HG02970 (cell line): ENCODE measurements at regions not wholly inside any gene's neighbourhood (a gene's known extent, or its start where the extent isn't known, plus 50 kb on each side); places are given as distances from the start of the nearest gene placed in this dataset.

Experiments
- ATAC-seq: cut with Tn5 transposase; IDR thresholded peaks from one replicate; pipeline ENCODE4 v1.9.1; 2021; ENCODE audit warnings: mild to moderate bottlenecking, moderate library complexity, moderate number of reproducible peaks; ENCODE audit not compliant: unreplicated experiment, low FRiP score

DNA sequence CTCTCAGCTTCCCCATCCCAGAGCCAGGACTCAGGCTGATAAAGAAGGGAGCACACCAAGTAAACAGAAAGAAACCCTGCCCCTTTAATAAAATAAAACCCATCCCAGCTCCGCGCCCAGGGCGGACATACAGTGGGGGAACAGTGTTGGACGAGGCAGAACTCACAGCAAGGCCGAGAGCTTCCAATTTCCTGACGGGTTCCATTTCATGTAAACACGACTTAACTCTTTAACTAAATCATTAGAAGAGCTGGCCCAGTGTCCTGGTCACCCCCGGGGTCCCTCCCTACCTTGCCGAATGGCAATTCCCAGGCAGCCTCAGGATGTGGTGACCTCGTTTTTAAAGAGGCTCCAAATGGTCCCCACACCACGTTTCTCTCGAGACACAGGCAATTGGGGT lies 340.7 kb downstream of the FOXL1 start:
- ATAC-seq, result no peak

DNA sequence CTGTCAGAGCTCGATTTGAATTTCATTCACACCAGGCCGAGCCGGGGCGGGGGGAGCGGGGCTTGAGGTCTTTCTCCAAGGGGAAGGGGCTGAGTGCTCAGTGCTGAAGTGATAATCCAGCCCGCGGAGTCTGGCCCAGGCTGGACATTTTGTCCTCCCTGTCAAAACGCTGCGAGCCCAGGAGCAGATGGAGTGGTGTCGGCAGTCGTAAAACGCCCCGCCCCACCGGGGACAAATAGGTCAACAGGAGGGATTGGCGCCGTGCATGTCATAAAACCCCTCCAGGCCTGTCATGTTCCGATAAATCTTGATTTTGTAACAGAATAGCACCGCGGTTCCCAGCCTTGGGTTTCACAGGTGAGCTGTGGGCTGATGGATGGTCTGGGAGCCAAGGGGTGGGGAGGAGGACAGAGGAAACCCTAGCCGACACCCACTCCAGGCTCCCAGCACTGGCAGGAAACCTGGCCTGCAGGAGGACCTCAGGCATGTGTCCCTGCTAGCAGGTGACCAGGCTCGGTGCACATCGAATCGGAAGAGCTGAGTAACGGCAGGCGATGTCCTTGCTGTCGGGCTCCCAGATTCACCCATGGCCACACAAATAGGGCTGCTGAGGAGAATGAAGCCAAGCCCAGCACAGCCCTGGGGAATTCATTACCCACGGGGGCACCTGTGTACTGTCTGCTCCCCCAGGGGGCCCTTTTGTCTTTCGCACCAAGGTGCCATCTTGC lies 341.4 kb downstream of the FOXL1 start:
- ATAC-seq, result no peak

DNA sequence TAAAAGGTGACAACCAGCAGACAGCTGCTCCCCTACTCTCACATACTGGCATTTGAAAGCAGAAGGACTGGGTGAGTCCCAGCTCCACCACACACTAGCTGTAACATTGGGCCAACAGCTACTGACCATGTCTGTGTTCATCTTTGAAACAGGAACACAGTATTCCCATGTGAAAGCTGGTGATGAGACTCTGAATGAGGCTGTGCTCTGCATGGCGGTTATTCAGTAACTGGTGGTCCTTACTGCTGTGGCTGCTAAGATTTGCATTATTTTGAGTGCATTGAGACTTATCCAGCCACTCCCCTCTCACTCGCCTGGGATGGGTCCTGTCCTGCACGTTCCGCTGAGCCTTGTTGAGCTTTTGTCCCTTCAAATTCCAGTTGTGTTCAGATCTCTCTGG lies 342.9 kb downstream of the FOXL1 start:
- ATAC-seq, result no peak

DNA sequence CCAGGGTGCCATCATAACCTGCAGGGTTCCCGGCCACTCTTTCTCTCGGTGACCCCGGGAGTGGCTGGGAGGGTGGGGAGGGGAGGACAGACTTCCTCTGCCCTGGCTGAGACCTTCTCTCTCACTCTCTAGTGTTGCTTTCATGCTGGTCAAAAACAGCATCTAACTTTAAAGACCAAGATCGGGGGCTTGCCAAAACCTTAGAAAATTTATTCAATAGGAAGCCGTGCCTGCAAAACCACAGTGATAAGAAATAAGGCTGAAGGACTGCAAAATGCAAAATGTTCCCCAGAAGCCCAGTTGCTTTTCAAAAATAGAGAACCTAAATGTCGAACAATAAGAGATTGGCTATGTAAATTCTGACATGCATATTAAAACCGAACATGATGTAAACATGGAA lies 344.0 kb downstream of the FOXL1 start:
- ATAC-seq, result no peak

DNA sequence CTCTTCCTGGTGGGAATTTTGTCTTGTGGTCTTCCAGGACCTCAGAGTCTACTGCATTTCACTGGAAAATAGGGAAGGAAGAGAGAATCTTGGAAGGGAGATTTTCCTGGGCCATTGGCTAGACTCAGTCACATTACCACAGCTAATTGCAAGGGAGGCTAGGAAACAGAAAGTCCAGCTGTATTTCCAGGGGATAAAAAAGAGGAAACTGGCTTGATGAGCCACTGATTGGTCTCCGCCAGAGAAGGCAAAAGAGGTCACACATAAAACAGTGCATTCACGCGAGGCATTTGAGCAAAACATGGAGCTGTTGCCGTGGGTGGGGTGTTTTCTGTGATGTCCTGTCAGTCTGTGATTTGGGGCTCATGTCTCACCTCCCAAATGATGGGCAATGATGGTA lies 345.3 kb downstream of the FOXL1 start:
- ATAC-seq, result no peak

DNA sequence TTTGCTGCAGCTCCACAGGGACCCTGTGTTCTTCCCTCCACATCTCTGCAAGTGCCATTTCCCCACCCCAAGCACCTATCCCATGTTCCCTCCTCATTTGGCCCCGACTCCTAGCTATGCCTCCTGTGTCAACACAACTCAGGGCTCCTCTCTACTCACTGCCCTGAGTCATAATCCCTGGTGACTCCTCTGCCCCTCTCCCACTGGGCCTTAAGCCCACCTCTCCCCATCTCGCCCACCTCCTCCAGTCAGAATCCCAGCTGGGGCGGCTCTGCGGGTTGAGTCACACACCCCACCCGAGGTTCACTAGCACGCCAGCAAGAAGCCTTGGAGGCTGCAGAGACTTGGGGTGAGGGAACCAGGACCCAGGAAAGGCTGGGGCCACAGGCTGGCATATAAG lies 346.2 kb downstream of the FOXL1 start:
- ATAC-seq, result no peak

DNA sequence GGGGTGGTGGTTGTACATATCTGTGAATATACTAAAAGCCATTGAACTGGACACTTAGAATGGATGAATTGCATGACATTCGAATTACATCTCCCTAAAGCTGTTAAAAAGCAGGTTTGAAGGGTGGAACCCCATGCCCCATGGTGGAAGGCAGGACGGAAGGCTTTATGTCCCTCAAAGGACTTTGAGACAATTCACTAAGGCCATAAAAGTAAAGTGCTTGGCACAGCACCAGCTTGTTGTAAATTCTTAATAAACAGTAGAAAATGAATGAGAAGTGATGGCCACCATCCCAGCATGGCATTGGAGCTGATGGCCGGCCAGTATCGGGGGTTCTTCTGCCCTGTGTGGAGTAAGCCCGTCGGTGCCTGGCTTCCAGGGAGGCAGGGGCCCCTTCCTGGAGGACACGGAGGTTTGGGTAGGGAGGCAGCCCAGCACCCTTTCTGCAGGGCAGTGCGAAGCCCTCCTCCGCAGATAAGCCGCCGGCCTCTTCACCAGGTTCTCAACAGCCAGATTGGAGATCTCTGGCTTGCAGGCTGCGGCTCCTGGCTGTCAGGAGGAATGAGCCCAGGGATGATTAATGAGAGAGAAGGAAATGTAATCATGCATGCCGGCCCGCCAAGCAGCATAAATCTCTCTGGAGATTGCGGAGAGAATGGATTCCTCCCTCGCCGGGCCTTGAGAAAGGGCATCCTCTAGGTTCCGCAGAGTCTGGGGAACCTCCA lies 346.9 kb downstream of the FOXL1 start:
- no peak for ATAC-seq

DNA sequence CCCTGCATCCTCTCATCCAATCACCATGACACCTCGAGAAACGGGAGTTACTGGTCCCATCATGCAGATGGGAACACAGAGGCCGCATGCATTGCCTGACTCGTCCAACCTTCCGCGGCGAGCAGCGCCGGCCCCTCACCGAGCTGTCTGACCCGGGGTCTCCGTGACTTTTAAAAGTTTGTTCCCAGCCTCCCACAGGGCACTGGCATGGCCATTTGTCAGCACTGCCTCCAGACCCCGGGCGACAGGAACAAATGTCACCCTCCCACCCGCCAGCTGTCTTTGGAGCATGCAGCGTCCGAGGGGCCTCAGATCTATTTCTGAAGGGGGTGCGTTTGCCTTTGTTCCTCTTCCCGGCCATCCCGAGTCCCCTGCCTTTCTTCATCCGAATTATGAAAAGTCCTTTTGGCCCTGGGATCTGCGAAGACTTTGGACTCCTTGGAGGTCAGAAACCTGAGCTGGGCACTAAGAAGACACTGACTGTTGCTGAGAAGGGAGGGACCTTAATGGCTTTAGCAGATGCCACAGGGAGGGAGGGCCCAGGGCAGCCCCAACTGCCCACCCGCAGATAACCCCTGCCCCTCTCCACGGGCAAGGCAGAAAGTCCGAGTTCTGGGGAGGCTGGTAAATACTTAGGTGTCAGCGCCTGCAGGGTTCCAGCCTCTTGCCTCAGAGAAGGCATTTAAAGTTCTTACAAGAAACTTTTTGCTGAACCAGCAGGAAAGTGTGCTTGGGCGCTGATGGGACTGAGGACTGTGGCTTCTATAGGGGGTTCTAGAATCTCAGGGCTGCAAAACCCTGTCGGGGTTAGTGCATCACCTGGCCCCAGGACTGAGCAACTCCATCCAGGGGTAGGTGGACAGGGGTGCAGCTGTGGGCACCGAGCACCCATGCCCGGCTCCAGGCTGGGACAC lies 348.1 kb downstream of the FOXL1 start:
- ATAC-seq, result no peak

DNA sequence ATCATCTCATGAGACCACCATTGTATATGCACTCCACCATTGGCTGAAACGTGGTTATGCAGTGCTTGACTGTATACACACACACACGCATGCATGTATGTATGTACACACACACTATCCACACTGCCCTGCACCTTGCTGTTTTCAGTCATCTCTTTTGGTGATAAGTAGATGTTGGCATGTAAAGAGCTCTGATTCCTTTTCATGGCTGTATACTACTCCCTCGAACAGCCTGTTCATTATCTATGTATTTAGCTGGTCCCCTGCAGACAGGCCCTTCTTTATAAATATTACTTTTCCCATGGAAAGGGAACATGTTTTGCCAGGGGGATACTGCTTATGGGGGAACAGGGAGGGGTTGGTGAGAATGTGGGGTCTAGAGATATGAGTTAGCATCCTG lies 349.4 kb downstream of the FOXL1 start:
- no peak for ATAC-seq

DNA sequence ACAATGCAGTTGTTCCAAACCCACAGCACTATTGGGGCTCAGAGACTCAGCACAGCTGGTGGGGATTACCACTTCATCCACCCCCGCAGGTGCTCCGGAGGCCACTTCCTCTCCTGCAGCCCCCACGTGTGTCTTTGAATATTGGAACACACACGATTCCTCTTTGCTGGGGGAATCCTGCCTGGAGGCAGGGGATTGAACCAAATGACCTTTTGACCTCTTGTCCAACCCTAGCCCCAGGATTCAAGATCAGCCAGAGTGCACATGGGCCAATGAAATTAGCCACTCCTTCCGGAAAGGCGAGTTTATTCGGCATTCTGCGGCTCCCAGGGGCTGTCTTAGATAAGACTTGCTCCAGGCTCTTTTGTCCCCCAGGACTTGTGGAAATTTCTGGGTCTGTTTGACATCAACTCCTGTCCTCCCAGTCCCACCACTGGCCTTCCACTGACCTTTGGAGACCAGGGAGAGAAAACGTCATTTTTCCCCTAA lies 350.2 kb downstream of the FOXL1 start:
- ATAC-seq, result no peak

DNA sequence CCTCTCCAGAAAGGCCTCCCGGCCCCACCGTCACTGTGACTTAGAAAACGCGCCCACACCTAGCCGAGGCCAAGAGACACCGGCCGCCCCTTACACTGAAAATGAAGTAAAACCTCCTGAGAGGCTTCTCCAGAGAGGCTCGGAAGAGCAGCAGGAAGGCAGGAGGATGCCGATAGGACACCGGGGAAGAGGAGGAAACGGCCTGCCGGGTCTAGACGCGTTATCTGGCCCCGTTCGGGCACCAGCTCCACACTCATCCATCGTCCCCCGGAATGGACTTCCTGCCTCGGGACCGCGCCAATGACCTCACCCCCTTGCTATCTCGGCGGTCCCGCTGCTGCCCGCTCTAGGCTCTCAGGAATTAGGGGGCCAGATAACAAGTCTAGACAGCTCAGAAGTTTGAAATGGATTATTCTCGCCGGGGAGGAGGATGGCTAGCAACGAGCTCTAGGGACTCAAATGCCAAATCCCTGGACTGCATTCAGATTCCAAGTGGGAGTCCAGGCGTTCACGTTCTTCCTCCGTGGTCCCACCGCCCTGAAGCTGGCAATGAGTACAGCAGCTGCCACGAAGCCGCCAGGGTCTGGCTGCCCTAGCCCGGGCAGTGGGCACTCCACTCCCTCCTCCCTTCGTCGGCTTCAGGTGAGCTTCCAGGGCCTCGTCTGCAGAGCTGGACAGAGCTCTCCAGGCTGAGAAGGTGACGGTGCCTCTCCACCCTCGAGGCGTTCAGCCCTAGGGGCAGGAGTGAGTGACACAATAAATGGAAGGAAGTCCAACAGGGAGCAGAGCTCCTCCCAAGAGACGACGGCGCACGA lies 350.9 kb downstream of the FOXL1 start:
- ATAC-seq, result no peak

DNA sequence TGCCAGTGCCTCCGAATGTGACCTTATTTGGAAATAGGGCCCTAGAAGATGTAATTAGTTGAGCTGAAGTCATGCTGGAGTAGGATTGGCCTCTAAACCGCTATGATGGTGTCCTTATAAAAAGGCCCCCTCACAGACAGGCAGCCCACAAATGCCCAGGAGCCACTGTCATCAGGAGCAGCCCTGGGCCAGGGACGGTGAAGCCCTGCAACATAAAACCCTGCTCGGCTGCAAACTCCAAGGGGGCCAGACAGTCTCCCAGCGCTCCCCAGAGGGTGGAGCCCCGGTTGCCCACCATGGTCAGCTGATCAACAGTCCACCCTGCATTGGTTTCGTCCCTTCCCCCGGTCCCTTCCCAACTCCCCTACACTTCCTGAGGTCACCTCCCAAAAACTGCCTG lies 351.7 kb downstream of the FOXL1 start:
- ATAC-seq, result no peak

DNA sequence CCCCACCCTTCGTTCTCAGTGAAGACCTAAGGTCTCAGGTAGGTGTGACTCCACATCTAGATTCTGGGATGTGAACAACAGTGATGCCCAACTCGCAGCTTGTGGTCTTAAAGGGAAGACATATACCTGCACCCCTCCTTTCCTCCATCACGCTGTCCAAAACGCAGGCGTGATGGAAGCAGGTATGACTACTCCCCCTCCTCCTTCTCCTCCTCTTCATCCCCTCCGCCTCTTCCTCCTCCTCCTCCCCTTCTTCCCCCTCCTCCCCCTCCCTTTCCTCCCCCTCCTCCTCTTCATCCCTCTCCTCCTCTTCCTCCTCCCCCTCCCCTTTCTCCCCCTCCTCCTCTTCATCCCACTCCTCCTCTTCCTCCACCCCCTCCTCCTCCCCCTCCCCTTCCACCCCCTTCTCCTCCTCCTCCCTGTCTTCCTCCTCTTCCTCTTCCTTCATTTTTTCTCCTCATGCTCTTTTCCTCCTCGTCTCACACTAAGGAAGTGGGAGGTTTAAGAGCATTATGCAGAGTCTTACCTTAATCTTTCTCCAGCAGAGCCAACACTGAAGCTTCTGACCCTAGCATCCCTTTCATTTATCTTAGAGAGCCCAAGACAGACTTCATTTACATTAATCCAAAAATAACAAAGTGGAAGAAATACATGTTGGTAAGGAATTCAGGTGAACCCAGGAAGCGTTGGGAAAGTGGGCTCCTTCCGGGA lies 352.5 kb downstream of the FOXL1 start:
- no peak for ATAC-seq

DNA sequence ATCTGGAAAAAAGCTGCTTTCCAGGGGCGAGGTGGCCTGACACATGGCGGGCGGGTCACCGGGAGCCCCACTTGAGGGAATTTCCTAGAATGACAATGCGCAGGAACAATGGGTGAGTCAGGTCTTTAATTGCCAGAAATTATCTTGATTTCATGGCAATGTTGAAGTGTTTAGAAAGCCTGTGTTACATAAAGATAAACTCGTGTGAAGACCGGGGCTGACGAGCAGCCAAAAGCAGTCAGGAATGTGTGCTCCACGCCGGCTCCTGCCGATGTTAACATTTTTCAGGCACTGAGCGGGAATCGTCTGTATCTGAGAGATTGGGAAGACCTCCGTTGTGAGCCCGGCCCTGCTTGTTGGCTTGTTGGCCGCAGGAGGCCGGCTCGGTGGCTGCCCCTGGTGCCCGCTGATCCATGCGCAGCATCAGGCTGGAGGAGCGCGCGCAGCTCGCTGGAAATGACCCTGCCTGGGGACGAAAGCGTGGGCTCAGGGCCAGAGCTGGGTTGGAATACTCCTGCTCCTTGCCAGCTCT lies 353.1 kb downstream of the FOXL1 start:
- no peak for ATAC-seq

DNA sequence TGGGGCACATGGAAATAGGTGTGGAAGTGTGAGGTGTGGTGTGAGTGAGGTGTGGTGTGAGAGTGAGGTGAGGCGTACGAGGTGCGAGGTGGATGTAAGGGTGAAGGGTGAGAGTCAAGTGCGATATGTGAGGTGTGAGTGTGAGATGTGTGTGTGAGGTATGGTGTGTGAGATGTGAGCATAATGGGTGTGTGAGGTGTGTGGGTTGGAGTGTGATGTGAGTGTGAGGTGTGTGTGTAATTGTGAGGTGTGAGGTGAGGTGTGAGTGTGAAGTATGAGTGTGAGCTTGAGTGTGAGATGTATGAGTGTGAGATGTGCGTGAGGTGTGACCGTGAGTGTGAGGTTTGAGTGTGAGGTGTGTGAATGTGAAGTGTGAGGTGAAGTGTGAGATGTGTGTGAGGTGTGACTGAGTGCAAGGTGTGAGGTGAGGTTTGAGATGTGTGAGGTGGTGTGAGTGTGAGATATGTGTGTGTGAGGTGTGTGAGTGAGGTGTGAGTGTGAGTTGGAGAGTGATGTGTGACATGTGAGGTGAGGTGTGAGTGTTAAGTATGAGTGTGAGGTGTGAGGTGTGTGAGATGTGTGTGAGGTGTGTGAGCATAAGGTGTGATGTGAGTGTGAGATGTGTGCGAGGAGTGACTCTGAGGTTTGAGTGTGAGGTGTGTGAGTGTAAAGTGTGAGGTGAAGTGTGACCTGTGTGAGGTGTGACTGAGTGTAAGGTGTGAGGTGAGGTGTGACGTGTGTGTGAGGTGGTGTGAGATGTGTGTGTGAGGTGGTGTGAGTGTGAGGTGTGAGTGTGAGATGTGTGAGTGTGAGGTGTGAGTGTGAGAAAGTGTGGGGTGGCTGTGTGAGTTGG lies 354.0 kb downstream of the FOXL1 start:
- no peak for ATAC-seq

DNA sequence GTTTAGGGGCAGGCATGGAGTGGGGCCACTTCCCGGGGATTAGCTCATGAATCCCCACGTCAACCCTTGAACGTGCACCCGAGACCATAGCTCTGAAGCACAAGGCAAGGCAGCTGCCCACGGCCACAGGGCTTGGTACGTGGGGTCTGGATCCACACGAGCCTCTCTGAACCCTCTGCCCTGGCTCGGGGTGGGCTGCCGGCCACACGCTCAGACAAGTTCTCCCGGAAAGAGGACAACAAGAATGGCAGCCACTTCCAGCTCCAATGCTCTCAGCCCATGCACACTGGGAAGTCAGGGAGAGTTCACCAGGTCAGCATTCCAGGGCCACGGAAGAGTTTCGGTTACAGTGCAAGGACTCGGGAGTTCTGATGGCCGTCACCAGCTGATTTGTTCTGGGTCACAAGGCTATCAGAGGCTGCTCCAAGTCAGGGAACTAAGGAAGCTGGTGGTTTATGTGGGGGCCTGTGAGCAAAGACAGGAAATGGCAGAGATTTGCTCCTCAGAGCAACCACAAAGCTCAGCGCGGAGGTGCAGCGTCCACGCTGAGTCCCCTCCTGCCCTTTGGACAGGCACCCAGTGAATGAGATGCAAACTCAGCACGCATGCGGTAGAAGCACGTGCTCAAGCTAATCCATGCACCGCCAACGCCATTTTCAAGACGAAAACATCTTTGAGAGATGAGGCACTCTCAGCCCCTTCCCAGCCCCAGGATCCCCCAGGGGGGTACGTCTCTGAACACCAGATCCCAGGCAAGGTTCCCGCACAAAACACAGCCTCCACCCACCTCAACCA lies 356.4 kb downstream of the FOXL1 start:
- no peak for ATAC-seq

DNA sequence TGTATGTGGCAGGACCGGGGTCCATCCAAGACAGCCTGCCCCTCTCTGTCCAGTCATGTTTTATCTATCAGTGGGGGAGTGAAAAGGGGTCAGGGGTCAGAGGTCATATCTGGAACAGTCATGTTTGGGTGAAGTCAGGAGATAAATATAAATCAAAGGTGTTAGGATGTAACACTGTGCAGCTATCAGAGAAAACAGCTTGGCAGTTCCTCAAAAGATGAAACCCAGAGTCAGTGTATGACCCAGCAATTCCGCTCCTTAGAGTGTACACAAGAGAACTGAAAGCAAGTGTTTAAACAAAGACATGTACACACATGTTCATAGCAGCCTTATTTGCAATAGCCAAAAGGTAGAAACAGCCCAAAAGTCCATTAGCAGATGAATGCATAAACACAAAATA lies 361.3 kb downstream of the FOXL1 start:
- ATAC-seq, result no peak

DNA sequence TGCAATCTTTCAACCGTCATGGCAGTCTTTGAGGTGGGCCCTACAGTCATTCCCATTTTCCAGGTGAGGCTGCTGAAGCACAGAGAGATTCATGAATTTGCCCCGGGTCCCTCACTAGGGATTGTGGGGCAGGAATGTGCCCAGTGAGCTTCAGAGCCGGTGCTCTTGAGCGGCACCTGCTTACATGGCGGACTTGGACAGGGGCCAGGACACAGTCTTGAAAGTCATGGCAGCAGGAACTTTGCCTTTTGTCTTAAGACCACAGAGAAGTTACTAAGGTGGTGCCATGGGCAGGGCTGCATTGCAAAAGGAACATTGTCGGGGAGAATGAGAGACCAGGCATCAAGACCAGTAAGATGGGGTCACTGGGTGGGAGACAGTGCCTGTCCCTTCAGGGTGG lies 363.4 kb downstream of the FOXL1 start:
- ATAC-seq, result no peak
